ENCODE measurements at regions not wholly inside any gene's neighbourhood (a gene's known extent, or its start where the extent isn't known, plus 50 kb on each side); places are given as distances from the start of the nearest gene placed in this dataset.

DNA sequence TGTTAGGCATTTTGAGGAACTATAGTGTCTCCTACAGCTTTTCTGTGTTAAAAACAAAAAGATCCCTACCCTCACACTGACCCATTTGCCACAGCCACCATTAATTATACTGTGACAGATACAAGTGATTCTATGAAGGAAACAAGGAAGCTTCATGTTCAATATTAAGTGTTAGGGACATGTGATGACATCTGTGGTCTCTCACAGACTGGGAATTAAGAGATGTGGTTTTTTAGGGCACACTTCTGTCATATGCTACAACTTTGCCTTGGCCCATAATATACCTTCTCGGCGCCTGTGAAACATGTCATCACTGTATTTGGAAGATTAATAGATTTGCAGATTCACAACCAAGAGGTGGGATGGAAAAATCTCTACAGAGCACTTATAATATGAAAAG lies 102.9 kb upstream of the TCF21 start:
- TF ChIP-seq, protein P1, sequence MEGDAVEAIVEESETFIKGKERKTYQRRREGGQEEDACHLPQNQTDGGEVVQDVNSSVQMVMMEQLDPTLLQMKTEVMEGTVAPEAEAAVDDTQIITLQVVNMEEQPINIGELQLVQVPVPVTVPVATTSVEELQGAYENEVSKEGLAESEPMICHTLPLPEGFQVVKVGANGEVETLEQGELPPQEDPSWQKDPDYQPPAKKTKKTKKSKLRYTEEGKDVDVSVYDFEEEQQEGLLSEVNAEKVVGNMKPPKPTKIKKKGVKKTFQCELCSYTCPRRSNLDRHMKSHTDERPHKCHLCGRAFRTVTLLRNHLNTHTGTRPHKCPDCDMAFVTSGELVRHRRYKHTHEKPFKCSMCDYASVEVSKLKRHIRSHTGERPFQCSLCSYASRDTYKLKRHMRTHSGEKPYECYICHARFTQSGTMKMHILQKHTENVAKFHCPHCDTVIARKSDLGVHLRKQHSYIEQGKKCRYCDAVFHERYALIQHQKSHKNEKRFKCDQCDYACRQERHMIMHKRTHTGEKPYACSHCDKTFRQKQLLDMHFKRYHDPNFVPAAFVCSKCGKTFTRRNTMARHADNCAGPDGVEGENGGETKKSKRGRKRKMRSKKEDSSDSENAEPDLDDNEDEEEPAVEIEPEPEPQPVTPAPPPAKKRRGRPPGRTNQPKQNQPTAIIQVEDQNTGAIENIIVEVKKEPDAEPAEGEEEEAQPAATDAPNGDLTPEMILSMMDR (IDR thresholded peaks at IDR 0.05) = no peak
- no peak for TF ChIP-seq BHLHE40 (IDR thresholded peaks at IDR 0.05; ENCODE audit: low read depth, low read length)
- TF ChIP-seq, protein P2, sequence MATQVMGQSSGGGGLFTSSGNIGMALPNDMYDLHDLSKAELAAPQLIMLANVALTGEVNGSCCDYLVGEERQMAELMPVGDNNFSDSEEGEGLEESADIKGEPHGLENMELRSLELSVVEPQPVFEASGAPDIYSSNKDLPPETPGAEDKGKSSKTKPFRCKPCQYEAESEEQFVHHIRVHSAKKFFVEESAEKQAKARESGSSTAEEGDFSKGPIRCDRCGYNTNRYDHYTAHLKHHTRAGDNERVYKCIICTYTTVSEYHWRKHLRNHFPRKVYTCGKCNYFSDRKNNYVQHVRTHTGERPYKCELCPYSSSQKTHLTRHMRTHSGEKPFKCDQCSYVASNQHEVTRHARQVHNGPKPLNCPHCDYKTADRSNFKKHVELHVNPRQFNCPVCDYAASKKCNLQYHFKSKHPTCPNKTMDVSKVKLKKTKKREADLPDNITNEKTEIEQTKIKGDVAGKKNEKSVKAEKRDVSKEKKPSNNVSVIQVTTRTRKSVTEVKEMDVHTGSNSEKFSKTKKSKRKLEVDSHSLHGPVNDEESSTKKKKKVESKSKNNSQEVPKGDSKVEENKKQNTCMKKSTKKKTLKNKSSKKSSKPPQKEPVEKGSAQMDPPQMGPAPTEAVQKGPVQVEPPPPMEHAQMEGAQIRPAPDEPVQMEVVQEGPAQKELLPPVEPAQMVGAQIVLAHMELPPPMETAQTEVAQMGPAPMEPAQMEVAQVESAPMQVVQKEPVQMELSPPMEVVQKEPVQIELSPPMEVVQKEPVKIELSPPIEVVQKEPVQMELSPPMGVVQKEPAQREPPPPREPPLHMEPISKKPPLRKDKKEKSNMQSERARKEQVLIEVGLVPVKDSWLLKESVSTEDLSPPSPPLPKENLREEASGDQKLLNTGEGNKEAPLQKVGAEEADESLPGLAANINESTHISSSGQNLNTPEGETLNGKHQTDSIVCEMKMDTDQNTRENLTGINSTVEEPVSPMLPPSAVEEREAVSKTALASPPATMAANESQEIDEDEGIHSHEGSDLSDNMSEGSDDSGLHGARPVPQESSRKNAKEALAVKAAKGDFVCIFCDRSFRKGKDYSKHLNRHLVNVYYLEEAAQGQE (IDR thresholded peaks at IDR 0.05) = no peak
- TF ChIP-seq POLR2A (IDR thresholded peaks at IDR 0.05; ENCODE audit: low read length) = no peak
- TF ChIP-seq NR3C1 (IDR thresholded peaks at IDR 0.05) = no peak
- TF ChIP-seq RAD21 (conservative IDR thresholded peaks at IDR 0.05 in 1 of 2, IDR thresholded peaks at IDR 0.05 in 1 of 2) = no peak
- TF ChIP-seq MAZ (IDR thresholded peaks at IDR 0.05; ENCODE audit: borderline replicate concordance, low read depth, low read length) = no peak
- TF ChIP-seq JUNB (IDR thresholded peaks at IDR 0.05) = no peak
- no peak for TF ChIP-seq CHD2 (IDR thresholded peaks at IDR 0.05; ENCODE audit: low read length, partially characterized antibody)
- TF ChIP-seq, protein P3, sequence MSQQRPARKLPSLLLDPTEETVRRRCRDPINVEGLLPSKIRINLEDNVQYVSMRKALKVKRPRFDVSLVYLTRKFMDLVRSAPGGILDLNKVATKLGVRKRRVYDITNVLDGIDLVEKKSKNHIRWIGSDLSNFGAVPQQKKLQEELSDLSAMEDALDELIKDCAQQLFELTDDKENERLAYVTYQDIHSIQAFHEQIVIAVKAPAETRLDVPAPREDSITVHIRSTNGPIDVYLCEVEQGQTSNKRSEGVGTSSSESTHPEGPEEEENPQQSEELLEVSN (IDR thresholded peaks at IDR 0.05; ENCODE audit: borderline replicate concordance, low read depth) = no peak
- TF ChIP-seq HDAC2 (IDR thresholded peaks at IDR 0.05) = no peak

Data from A549 (cell line).